OCI-LY1 (cell line): ENCODE measurements at regions not wholly inside any gene's neighbourhood (a gene's known extent, or its start where the extent isn't known, plus 50 kb on each side); places are given as distances from the start of the nearest gene placed in this dataset.

Experiments used
- H2AFZ ChIP-seq: fragments of 200-600 bp; sonication (generic), shearing (Covaris generic); 2 replicates; pipeline ENCODE4 v1.6.0; 2014; ENCODE audit warnings: antibody characterized with exemption, mild to moderate bottlenecking, low read length
- H3F3A ChIP-seq: fragments of 200-600 bp; sonication (generic), shearing (Covaris generic); 2 replicates; pipeline ENCODE4 v1.6.0; 2014; ENCODE audit warnings: mild to moderate bottlenecking, antibody characterized with exemption, low read length, moderate library complexity; ENCODE audit not compliant: insufficient read depth
- H3K27ac ChIP-seq: fragments of 200-600 bp; sonication (generic); 2 replicates; pipeline ENCODE4 v1.5.1; 2014; ENCODE audit warnings: low read length, mixed run types, mild to moderate bottlenecking, low read depth; ENCODE audit not compliant: poor library complexity, severe bottlenecking
- H3K27me3 ChIP-seq: fragments of 200-600 bp; sonication (generic); 2 replicates; pipeline ENCODE4 v1.6.0; 2014; ENCODE audit warnings: antibody characterized with exemption, mild to moderate bottlenecking, low read length, moderate library complexity; ENCODE audit not compliant: insufficient read depth
- H3K36me3 ChIP-seq: fragments of 200-600 bp; sonication (generic); 2 replicates; pipeline ENCODE4 v1.6.1; 2014; ENCODE audit warnings: mild to moderate bottlenecking, antibody characterized with exemption, low read length, moderate library complexity, mixed read lengths; ENCODE audit not compliant: insufficient read depth
- H3K4me1 ChIP-seq: fragments of 200-600 bp; sonication (generic); 2 replicates; pipeline ENCODE4 v1.5.1; 2014; ENCODE audit warnings: mild to moderate bottlenecking, low read length, moderate library complexity; ENCODE audit not compliant: insufficient read depth, severe bottlenecking
- H3K4me2 ChIP-seq: fragments of 200-600 bp; sonication (generic), shearing (Covaris generic); 2 replicates; pipeline ENCODE4 v1.6.1; 2014; ENCODE audit warnings: low read length
- H3K4me3 ChIP-seq: fragments of 200-600 bp; sonication (generic); 2 replicates; pipeline ENCODE4 v1.5.1; 2014; ENCODE audit warnings: low read length, low read depth, mild to moderate bottlenecking, mixed read lengths; ENCODE audit not compliant: poor library complexity, severe bottlenecking
- H3K79me2 ChIP-seq: fragments of 200-600 bp; shearing (Covaris generic); 2 replicates; pipeline ENCODE4 v1.6.1; 2016; ENCODE audit warnings: mixed run types, low read length, mixed read lengths; ENCODE audit not compliant: insufficient read depth
- H3K9ac ChIP-seq: fragments of 200-600 bp; sonication (generic), shearing (Covaris generic); 2 replicates; pipeline ENCODE4 v1.6.1; 2014; ENCODE audit warnings: mild to moderate bottlenecking, low read length, mixed read lengths
- H3K9me2 ChIP-seq: fragments of 200-600 bp; sonication (generic), shearing (Covaris generic); 2 replicates; pipeline ENCODE4 v1.6.1; 2014; ENCODE audit warnings: low read depth, mild to moderate bottlenecking, low read length, mixed read lengths
- H3K9me3 ChIP-seq: fragments of 200-600 bp; shearing (Covaris generic); 2 replicates; pipeline ENCODE4 v1.6.1; 2014; ENCODE audit warnings: low read length, mixed read lengths
- H4K20me1 ChIP-seq: fragments of 200-600 bp; sonication (generic), shearing (Covaris generic); 2 replicates; pipeline ENCODE4 v1.6.0; 2016; ENCODE audit warnings: mild to moderate bottlenecking, low read length; ENCODE audit not compliant: insufficient read depth
- EZH2 ChIP-seq: fragments of 200-600 bp; sonication (generic), shearing (Covaris generic); IDR thresholded peaks from 2 replicates; pipeline ENCODE4 v1.8.0; 2017; ENCODE audit warnings: borderline replicate concordance, mixed run types, mild to moderate bottlenecking, antibody characterized with exemption, low read length, moderate library complexity, mixed read lengths
- TF ChIP-seq, protein P1 (sequence below): fragments of 200-600 bp; sonication (generic), shearing (Covaris generic); IDR thresholded peaks from 2 replicates; pipeline ENCODE4 v1.5.1; 2017; ENCODE audit warnings: mild to moderate bottlenecking, antibody characterized with exemption, low read length, moderate library complexity, mixed read lengths

DNA sequence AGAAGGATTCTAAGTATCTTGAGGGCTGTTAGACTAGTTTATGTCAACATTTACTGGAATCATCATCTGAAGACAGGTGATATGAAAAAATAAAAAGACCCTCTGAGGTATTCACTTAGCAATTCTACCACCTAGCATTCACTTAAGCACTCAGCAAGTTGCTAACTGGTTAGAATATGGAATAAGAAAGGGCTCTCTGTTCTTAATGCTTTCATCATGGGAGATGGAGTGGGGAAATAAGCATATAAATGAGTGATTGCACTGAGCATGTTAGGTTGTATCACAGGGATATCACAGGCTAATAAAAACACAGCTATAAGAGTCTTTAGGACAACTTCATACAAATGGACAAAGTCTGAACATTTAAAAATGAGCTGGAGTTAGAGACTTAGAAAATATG, 1238.8 kb downstream of the CDH11 start:
- no peak overlapping the region for H2AFZ ChIP-seq
- no peaks in the 10 kb centered on the region for H3K36me3 ChIP-seq
- no peaks in the 10 kb centered on the region for H3K9me2 ChIP-seq
- H3K79me2 ChIP-seq: no peaks in the 10 kb centered on the region
- TF ChIP-seq, protein P1, sequence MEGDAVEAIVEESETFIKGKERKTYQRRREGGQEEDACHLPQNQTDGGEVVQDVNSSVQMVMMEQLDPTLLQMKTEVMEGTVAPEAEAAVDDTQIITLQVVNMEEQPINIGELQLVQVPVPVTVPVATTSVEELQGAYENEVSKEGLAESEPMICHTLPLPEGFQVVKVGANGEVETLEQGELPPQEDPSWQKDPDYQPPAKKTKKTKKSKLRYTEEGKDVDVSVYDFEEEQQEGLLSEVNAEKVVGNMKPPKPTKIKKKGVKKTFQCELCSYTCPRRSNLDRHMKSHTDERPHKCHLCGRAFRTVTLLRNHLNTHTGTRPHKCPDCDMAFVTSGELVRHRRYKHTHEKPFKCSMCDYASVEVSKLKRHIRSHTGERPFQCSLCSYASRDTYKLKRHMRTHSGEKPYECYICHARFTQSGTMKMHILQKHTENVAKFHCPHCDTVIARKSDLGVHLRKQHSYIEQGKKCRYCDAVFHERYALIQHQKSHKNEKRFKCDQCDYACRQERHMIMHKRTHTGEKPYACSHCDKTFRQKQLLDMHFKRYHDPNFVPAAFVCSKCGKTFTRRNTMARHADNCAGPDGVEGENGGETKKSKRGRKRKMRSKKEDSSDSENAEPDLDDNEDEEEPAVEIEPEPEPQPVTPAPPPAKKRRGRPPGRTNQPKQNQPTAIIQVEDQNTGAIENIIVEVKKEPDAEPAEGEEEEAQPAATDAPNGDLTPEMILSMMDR: no peak
- no peak for TF ChIP-seq EZH2
- H3K9me3 ChIP-seq: no peaks in the 10 kb centered on the region
- no peak overlapping the region for H3K4me3 ChIP-seq
- H3K27me3 ChIP-seq: no peaks in the 10 kb centered on the region
- H3K4me1 ChIP-seq: no peaks in the 10 kb centered on the region
- no peaks in the 10 kb centered on the region for H3F3A ChIP-seq
- H3K9ac ChIP-seq: no peak overlapping the region
- no peak overlapping the region for H3K4me2 ChIP-seq
- no peak overlapping the region for H3K27ac ChIP-seq
- H4K20me1 ChIP-seq: no peaks in the 10 kb centered on the region

DNA sequence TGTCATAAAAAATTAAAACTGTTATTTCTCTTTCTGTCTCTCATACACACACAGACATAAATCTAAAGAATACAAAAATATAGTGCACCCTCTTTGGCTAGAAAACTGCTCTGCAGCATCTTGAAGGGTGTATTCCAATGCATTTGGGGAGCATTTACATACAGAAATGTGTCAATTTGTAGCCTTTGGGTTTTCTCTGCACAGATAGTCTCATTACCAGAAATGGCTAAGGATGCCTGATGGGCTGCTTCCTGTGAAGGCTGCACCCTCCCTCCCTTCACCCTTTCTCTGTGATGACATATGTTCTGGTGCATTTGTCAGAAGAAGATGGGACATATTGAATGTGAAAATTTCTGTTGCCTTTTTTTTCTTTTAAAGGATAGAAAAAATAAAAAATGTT, 1239.3 kb downstream of the CDH11 start:
- Histone ChIP-seq H3K4me3 (no peak overlapping the region), H3F3A (no peaks in the 10 kb centered on the region), H3K36me3 (no peaks in the 10 kb centered on the region), H3K27ac (no peak overlapping the region), H3K9me2 (no peaks in the 10 kb centered on the region), H4K20me1 (no peaks in the 10 kb centered on the region), H3K9ac (no peak overlapping the region), H3K9me3 (no peaks in the 10 kb centered on the region), H3K79me2 (no peaks in the 10 kb centered on the region), H3K27me3 (no peaks in the 10 kb centered on the region), H3K4me1 (no peaks in the 10 kb centered on the region), H2AFZ (no peak overlapping the region), H3K4me2 (no peak overlapping the region)
- TF ChIP-seq EZH2: no peak
- TF ChIP-seq, protein P1: no peak

DNA sequence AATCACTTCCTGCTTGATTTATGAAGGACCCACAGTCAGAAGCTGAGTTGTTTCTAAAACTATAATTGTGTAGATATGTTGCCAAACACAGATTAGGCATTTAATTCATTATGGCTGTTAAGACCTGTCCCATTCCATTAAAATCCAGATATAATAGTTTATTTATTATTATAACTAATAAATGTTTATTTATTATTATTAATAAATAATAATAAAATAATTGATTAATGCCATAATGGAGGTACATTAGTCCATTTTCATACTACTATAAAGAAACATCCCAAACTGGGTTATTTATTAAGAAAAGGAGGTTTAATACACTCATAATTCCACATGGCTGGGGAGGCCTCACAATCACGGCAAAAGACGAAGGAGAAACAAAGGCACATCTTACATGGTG, 1240.9 kb downstream of the CDH11 start:
- H3K4me2 ChIP-seq: no peak overlapping the region
- H4K20me1 ChIP-seq: no peaks in the 10 kb centered on the region
- H3K9me2 ChIP-seq: no peaks in the 10 kb centered on the region
- no peak overlapping the region for H2AFZ ChIP-seq
- no peaks in the 10 kb centered on the region for H3K27me3 ChIP-seq
- no peaks in the 10 kb centered on the region for H3K79me2 ChIP-seq
- H3K4me3 ChIP-seq: no peak overlapping the region
- no peak overlapping the region for H3K27ac ChIP-seq
- no peaks in the 10 kb centered on the region for H3K4me1 ChIP-seq
- no peaks in the 10 kb centered on the region for H3K9me3 ChIP-seq
- H3F3A ChIP-seq: no peaks in the 10 kb centered on the region
- no peak overlapping the region for H3K9ac ChIP-seq
- no peaks in the 10 kb centered on the region for H3K36me3 ChIP-seq
- TF ChIP-seq, protein P1: no peak
- no peak for TF ChIP-seq EZH2
